Natural killer cell (primary cell): ENCODE measurements at regions not wholly inside any gene's neighbourhood (a gene's known extent, or its start where the extent isn't known, plus 50 kb on each side); places are given as distances from the start of the nearest gene placed in this dataset.

Experiments
- ATAC-seq, 3 donors: fragments of 150-1000 bp in 2 of 3; fragments of 200-7000 bp in 1 of 3; cut with Tn5 transposase; 1 replicate in 1 of 3; 2 replicates in 2 of 3; pipeline ENCODE4 v1.10.0; 2021; ENCODE audit warnings: mild to moderate bottlenecking in 2 of 3, moderate library complexity in 2 of 3
- DNase-seq, 2 donors: peaks; one replicate each; pipeline versions ENCODE4 v3.0.0 to v3.0.0-alpha.2; 2013 to 2021; ENCODE audit warnings: mixed read lengths in 1 of 2
- H3K27ac ChIP-seq: one replicate; pipeline ENCODE4 v1.5.1; 2013; ENCODE audit warnings: mild to moderate bottlenecking, low read length
- H3K27me3 ChIP-seq: one replicate; pipeline ENCODE4 v1.6.1; 2013; ENCODE audit warnings: low read length; ENCODE audit not compliant: control insufficient read depth, insufficient read depth
- H3K36me3 ChIP-seq: one replicate; pipeline ENCODE4 v1.6.1; 2013; ENCODE audit warnings: low read length; ENCODE audit not compliant: control insufficient read depth, insufficient read depth
- H3K4me1 ChIP-seq: one replicate; pipeline ENCODE4 v1.6.1; 2013; ENCODE audit warnings: low read length; ENCODE audit not compliant: control insufficient read depth, insufficient read depth
- H3K4me3 ChIP-seq: one replicate; pipeline ENCODE4 v1.5.1; 2013; ENCODE audit warnings: low read length
- H3K9me3 ChIP-seq: one replicate; pipeline ENCODE4 v1.6.1; 2013; ENCODE audit warnings: low read length; ENCODE audit not compliant: control insufficient read depth, insufficient read depth
- H3K27ac Mint-ChIP-seq, 2 donors: one replicate each; pipeline ENCODE4 v1.8.0; 2022; ENCODE audit warnings: mild to moderate bottlenecking in 2 of 2, mixed read lengths in 2 of 2, moderate library complexity in 1 of 2
- H3K27me3 Mint-ChIP-seq, 2 donors: one replicate each; pipeline ENCODE4 v1.8.0; 2022; ENCODE audit warnings: low read depth in 2 of 2, mixed read lengths in 2 of 2
- H3K36me3 Mint-ChIP-seq: one replicate; pipeline ENCODE4 v1.8.0; 2022; ENCODE audit warnings: mixed read lengths
- H3K4me1 Mint-ChIP-seq, 2 donors: one replicate each; pipeline ENCODE4 v1.8.0; 2022; ENCODE audit warnings: mixed read lengths in 2 of 2
- H3K4me3 Mint-ChIP-seq: one replicate; pipeline ENCODE4 v1.8.0; 2022; ENCODE audit warnings: mild to moderate bottlenecking, moderate library complexity, mixed read lengths
- H3K9me3 Mint-ChIP-seq, 2 donors: one replicate each; pipeline ENCODE4 v1.8.0; 2022; ENCODE audit warnings: mixed read lengths in 2 of 2
- WGBS: methylation state at CpG from one replicate; pipeline ENCODE4 v1.1.7; 2013; ENCODE audit warnings: missing lambda C conversion rate; ENCODE audit not compliant: insufficient coverage; 5-methylcytosine and 5-hydroxymethylcytosine counted together
- intact Hi-C: fragments of 100-400 bp; cut with micrococcal nuclease; formaldehyde crosslinking; loops from one replicate; pipeline ENCODE4 v1.14.2; 2022
- TF ChIP-seq, protein P1 (sequence below): fragments of 200-600 bp; IDR thresholded peaks from one replicate; pipeline ENCODE4 v1.8.0; 2022; ENCODE audit warnings: antibody characterized with exemption

DNA sequence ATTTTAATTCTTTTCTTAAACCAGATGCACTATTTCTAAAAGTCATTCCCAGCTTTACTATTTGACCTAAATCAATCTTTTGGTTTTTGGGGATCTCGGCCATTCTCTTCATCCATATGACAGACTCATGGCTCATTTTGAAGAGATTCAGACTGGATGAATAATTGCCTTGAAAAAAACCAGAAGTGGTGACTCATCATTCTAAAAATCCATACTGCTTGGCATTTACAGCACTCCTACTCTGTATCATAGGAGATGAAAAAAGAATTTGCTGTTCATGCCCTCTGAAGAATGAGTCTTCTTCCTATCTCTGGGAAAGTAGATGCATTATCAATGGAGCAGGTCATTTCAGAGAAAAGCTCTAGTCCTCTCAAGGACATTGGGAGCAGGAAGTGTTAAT is 220.5 kb upstream of the RPS6KA3 start:
- no peak for ATAC-seq
- WGBS: 67% methylated on average over 1 of the region's 1 CpG
- Histone ChIP-seq H3K36me3 (no peaks in the 10 kb centered on the region), H3K27ac (no peak overlapping the region), H3K4me1 (no peaks in the 10 kb centered on the region), H3K27me3 (no peaks in the 10 kb centered on the region), H3K9me3 (no peaks in the 10 kb centered on the region), H3K4me3 (no peak overlapping the region)
- H3K27ac Mint-ChIP-seq: no peak overlapping the region
- TF ChIP-seq, protein P1, sequence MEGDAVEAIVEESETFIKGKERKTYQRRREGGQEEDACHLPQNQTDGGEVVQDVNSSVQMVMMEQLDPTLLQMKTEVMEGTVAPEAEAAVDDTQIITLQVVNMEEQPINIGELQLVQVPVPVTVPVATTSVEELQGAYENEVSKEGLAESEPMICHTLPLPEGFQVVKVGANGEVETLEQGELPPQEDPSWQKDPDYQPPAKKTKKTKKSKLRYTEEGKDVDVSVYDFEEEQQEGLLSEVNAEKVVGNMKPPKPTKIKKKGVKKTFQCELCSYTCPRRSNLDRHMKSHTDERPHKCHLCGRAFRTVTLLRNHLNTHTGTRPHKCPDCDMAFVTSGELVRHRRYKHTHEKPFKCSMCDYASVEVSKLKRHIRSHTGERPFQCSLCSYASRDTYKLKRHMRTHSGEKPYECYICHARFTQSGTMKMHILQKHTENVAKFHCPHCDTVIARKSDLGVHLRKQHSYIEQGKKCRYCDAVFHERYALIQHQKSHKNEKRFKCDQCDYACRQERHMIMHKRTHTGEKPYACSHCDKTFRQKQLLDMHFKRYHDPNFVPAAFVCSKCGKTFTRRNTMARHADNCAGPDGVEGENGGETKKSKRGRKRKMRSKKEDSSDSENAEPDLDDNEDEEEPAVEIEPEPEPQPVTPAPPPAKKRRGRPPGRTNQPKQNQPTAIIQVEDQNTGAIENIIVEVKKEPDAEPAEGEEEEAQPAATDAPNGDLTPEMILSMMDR: no peak
- no peak overlapping the region for H3K4me3 Mint-ChIP-seq
- H3K9me3 Mint-ChIP-seq: no peaks in the 10 kb centered on the region
- peaks cover 0 to 31% of the 10 kb centered on the region in 2 donors for H3K27me3 Mint-ChIP-seq
- no peak for DNase-seq
- intact Hi-C loops: no loop called here
- no peaks in the 10 kb centered on the region for H3K36me3 Mint-ChIP-seq
- no peaks in the 10 kb centered on the region for H3K4me1 Mint-ChIP-seq

DNA sequence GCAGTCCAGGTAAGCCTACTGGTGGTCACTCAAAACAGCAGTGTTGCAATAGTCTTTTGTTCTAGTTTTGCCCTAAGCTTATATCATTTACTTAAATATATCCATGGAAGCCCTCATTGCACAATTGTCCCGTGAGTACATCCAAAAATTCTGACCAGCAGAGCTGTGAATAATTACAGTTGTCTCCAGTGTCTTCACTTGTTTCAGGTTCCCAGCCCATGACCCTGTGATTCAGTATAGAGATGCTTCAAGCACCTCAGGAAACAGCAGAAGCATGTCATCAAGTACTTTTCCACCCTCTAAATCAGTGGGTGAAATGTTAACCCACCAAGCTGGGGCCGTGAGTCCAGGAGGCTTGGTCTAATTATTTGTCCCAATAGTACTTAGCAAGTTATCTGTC is 214.9 kb upstream of the RPS6KA3 start:
- H3K4me1 Mint-ChIP-seq: no peaks in the 10 kb centered on the region
- no peak overlapping the region for H3K4me3 ChIP-seq
- ATAC-seq: no peak
- 91% methylated on average over 1 of the region's 2 CpGs for WGBS
- TF ChIP-seq, protein P1: no peak
- H3K36me3 Mint-ChIP-seq: no peaks in the 10 kb centered on the region
- intact Hi-C loops: no loop called here
- no peak overlapping the region for H3K27ac Mint-ChIP-seq
- no peaks in the 10 kb centered on the region for H3K36me3 ChIP-seq
- no peaks in the 10 kb centered on the region for H3K9me3 ChIP-seq
- no peak for DNase-seq
- H3K27me3 ChIP-seq: no peaks in the 10 kb centered on the region
- H3K9me3 Mint-ChIP-seq: no peaks in the 10 kb centered on the region
- no peaks in the 10 kb centered on the region for H3K4me1 ChIP-seq
- H3K4me3 Mint-ChIP-seq: no peak overlapping the region
- H3K27me3 Mint-ChIP-seq: peaks cover 7 to 18% of the 10 kb centered on the region in 2 donors
- no peak overlapping the region for H3K27ac ChIP-seq

DNA sequence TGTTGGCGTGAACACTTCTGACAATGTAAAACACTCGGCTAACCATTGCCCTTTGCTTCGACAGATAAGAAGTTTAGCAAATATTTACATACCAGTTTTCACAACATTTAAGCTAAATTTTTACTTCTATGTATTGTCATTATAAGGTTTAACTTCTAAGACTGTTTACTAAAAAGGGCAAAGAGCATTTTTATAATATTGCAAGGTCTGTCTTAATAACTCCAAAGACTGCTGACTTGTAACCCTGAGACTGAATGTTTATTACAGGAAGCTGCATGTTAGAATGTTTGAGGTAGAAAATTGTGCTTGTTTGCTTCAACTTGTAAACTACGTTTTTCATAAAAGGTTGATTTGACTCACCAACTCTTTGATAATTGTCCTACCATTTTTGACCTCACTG is 213.2 kb upstream of the RPS6KA3 start:
- Histone ChIP-seq H3K9me3 (no peaks in the 10 kb centered on the region), H3K36me3 (no peaks in the 10 kb centered on the region), H3K27me3 (no peaks in the 10 kb centered on the region), H3K27ac (no peak overlapping the region), H3K4me1 (no peaks in the 10 kb centered on the region), H3K4me3 (no peak overlapping the region)
- no peaks in the 10 kb centered on the region for H3K9me3 Mint-ChIP-seq
- no peak overlapping the region for H3K4me3 Mint-ChIP-seq
- no peak overlapping the region for H3K27ac Mint-ChIP-seq
- DNase-seq: no peak
- no peaks in the 10 kb centered on the region for H3K36me3 Mint-ChIP-seq
- no peak for ATAC-seq
- H3K27me3 Mint-ChIP-seq: peaks cover 7 to 18% of the 10 kb centered on the region in 2 donors
- no peaks in the 10 kb centered on the region for H3K4me1 Mint-ChIP-seq
- intact Hi-C loops: no loop called here
- no CpG with 5 or more reads among the region's 4 CpGs for WGBS
- TF ChIP-seq, protein P1: no peak

DNA sequence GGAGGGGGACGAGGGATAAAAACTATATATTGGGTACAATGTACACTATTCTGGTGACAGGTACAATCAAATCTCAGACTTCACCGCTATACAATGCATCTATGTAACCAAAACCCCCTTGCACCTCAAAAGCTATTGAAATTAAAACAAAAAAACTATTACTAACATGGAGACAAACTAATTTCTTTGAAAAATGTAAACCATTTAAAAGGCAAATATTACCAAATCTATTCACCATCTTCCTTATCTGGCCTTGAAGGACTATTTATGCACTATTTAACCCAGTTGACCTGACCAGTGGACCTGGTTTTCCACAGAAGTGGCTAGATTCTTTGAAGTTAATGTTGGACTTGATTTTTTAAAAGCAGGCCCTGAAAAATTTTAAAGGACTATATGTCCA is 212.3 kb upstream of the RPS6KA3 start:
- peaks cover 7 to 18% of the 10 kb centered on the region in 2 donors for H3K27me3 Mint-ChIP-seq
- TF ChIP-seq, protein P1: no peak
- H3K36me3 ChIP-seq: no peaks in the 10 kb centered on the region
- no peak for ATAC-seq
- H3K36me3 Mint-ChIP-seq: no peaks in the 10 kb centered on the region
- no peaks in the 10 kb centered on the region for H3K9me3 ChIP-seq
- H3K4me1 Mint-ChIP-seq: no peaks in the 10 kb centered on the region
- intact Hi-C loops: no loop called here
- no peak overlapping the region for H3K4me3 Mint-ChIP-seq
- WGBS: 100% methylated on average over 1 of the region's 2 CpGs
- H3K9me3 Mint-ChIP-seq: no peaks in the 10 kb centered on the region
- H3K4me1 ChIP-seq: no peaks in the 10 kb centered on the region
- H3K27me3 ChIP-seq: no peaks in the 10 kb centered on the region
- H3K27ac Mint-ChIP-seq: no peak overlapping the region
- no peak overlapping the region for H3K27ac ChIP-seq
- DNase-seq: no peak
- H3K4me3 ChIP-seq: no peak overlapping the region
